ENCODE measurements at regions not wholly inside any gene's neighbourhood (a gene's known extent, or its start where the extent isn't known, plus 50 kb on each side); places are given as distances from the start of the nearest gene placed in this dataset.
"Not testable (repeated sequence)": the region's sequence is repeated elsewhere in the genome, so short reads cannot be mapped to it uniquely, and the experiment has no call there.

DNA sequence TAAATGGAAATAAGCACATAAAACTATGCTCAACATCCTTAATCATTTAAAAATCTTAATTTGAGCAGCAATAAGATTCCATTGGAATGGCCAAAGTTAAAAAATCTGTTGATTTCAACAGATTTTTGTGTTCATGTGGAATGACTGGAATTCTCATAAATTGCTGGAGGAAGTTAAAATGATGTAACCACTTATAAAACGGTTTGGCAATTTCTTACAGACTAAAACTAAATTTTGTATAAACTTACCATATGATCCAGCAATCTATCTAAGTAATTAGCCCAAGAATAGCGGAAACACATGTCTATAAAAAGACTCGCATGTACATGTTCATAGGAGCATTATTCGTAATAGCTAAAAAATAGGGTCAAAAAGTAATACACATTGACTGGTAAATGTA, 1713.6 kb downstream of the SI start:
- ChIA-PET POLR2A (ENCODE audit: low non-redundant PET) (no interaction called here), CTCF (no interaction called here)
- H3K27ac ChIP-seq, result no peak overlapping the region
- TF ChIP-seq, protein P1, sequence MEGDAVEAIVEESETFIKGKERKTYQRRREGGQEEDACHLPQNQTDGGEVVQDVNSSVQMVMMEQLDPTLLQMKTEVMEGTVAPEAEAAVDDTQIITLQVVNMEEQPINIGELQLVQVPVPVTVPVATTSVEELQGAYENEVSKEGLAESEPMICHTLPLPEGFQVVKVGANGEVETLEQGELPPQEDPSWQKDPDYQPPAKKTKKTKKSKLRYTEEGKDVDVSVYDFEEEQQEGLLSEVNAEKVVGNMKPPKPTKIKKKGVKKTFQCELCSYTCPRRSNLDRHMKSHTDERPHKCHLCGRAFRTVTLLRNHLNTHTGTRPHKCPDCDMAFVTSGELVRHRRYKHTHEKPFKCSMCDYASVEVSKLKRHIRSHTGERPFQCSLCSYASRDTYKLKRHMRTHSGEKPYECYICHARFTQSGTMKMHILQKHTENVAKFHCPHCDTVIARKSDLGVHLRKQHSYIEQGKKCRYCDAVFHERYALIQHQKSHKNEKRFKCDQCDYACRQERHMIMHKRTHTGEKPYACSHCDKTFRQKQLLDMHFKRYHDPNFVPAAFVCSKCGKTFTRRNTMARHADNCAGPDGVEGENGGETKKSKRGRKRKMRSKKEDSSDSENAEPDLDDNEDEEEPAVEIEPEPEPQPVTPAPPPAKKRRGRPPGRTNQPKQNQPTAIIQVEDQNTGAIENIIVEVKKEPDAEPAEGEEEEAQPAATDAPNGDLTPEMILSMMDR (conservative IDR thresholded peaks at IDR 0.05; ENCODE audit: low read depth), result no peak
- DNase-seq (ENCODE audit: low spot score), result no peak

DNA sequence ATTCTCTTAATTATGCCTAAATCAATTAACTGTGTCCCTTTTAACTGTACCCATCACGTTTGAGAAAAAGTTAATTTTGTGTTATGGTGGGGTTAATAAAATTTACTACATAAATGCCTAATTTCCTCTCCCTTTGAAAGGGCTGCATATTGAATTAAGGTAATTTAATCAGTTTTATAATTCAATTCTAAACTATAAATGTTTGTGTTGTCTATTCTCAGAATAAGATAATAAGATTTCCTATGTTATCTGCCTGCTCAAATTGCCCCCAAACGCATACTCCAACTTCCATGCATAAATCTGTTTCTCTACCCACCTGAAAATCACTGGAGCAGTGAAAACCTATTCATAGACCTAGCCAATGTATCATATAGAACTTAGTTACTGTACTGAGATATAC, 1716.1 kb downstream of the SI start:
- CTCF ChIA-PET, result no interaction called here
- POLR2A ChIA-PET (ENCODE audit: low non-redundant PET), result no interaction called here
- no peak overlapping the region for H3K27ac ChIP-seq
- TF ChIP-seq, protein P1 (conservative IDR thresholded peaks at IDR 0.05; ENCODE audit: low read depth), result no peak
- no peak for DNase-seq (ENCODE audit: low spot score)

DNA sequence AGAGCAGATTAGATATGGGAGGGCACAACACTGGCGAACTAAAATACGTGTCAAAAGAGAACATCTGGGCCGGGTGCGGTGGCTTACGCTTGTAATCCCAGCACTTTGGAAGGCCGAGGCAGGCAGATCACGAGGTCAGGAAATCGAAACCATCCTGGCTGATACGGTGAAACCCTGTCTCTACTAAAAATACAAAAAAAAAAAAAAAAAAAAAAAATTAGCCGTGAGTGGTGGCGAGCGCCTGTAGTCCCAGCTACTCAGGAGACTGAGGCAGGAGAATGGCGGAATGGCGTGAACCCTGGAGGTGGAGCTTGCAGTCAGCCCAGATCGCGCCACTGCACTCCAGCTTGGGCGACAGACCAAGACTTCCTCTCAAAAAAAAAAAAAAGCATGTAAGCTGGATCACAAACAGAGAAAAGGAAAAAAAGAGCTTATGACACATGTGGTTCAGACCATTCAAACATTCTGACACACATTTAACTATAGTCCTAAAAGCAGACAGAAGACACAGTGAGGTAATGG, 1716.9 kb downstream of the SI start:
- H3K27ac ChIP-seq; DNase-seq (ENCODE audit: low spot score); POLR2A ChIA-PET (ENCODE audit: low non-redundant PET): not testable (repeated sequence)
- CTCF ChIA-PET, result interaction anchor here (0.6 kb wide), 2 partner anchors 30 to 189 kb away, joined by 3 read pairs; no protein-coding TSS in a partner anchor

DNA sequence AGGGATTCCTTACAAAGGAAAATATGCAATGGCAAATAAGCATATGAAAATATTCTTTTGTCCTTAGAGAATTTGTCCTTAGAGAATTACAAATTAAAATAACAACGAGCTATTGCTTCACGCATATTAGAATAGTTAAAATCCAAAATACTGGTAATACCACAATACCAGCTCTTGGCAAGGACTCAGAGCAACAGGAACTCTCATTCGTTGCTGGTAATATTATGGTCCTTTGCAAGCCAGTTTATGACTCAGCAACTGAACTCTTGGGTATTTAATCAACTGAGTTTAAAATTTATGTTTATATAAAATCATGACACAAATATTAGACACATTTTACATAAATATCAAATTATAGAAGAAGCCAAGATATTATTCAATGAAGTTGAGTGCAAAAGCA, 1730.4 kb downstream of the SI start:
- ChIA-PET POLR2A (ENCODE audit: low non-redundant PET) (no interaction called here), CTCF (interaction anchor here (0.7 kb wide), 1 partner anchor 763 kb away, joined by 6 read pairs; no protein-coding TSS in a partner anchor)
- no peak overlapping the region for H3K27ac ChIP-seq
- TF ChIP-seq, protein P1 (conservative IDR thresholded peaks at IDR 0.05; ENCODE audit: low read depth), result no peak
- no peak for DNase-seq (ENCODE audit: low spot score)

DNA sequence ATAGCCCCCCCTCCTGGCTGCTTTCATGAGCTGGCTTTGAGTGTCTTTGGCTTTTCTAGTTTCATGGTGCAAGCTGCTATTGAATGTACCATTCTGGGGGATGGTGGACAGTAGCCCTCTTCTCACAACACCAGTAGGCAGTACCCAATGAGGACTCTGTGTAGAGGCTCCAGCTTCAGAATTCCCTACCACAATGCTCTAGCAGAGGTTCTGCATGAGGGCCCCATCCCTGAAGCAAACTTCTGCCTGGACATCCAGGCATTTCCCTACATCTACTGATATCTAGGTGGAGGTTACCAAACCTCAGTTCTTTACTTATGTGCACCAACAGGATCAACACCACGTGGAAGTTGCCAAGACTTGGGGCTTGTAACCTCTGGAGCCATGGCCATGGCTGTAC, 1742.9 kb downstream of the SI start:
- no peak for DNase-seq (ENCODE audit: low spot score)
- TF ChIP-seq, protein P1 (conservative IDR thresholded peaks at IDR 0.05; ENCODE audit: low read depth), result no peak
- POLR2A ChIA-PET (ENCODE audit: low non-redundant PET), result no interaction called here
- CTCF ChIA-PET, result no interaction called here
- no peak overlapping the region for H3K27ac ChIP-seq

DNA sequence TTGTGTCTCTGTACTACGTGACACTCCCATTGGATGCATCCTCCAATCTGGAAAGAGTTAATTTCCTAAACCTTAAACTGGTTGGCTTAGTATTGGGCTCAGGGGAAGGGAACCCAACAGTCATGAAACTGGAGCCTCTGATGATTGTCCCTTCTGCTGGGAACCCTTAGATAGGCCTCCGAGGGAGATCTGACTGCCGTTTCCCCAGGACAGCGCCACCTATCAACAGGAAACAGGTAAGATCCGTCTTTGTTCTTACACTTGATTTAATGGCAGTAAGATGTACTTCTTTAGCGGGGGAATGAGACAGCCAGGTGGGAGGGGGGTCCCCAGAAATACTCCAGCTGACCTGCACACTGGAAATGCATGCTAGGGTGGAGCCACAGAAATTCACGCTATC, 1749.6 kb downstream of the SI start:
- no peak overlapping the region for H3K27ac ChIP-seq
- TF ChIP-seq, protein P1 (conservative IDR thresholded peaks at IDR 0.05; ENCODE audit: low read depth), result no peak
- ChIA-PET POLR2A (ENCODE audit: low non-redundant PET) (no interaction called here), CTCF (no interaction called here)
- no peak for DNase-seq (ENCODE audit: low spot score)

DNA sequence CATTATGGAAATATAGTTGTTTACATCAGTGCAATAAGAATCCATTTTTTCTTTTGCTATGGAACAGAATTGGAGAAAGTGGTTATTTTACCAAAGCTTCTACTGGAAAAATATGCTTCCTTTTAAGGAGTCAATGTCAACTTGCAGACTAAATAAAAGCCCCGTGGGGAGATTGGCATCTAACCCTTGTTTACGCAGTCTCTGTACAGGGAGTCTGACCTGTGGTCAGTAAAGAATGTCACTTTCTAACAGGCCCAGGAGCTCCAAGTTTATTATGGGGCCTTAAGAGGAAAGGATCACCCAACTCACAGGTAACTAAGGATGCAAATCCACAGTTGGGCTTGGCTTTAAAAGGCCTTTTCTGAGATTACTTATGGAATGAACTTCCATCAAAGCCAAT, 1751.2 kb downstream of the SI start:
- TF ChIP-seq, protein P1 (conservative IDR thresholded peaks at IDR 0.05; ENCODE audit: low read depth), result no peak
- ChIA-PET CTCF (no interaction called here), POLR2A (ENCODE audit: low non-redundant PET) (no interaction called here)
- no peak for DNase-seq (ENCODE audit: low spot score)
- no peak overlapping the region for H3K27ac ChIP-seq
